ENCODE measurements at regions not wholly inside any gene's neighbourhood (a gene's known extent, or its start where the extent isn't known, plus 50 kb on each side); places are given as distances from the start of the nearest gene placed in this dataset.

- H2AFZ ChIP-seq (ENCODE audit: low read depth, low read length): no peak overlapping the region
- peaks cover 26% of the 10 kb centered on the region for H3K4me1 ChIP-seq (ENCODE audit: insufficient read depth, low read length)
- ATAC-seq (ENCODE audit: insufficient read depth, low read depth) (no peak), DNase-seq (no peak)
- no peak overlapping the region for H3K4me3 ChIP-seq (ENCODE audit: low read depth in 1 of 2, low read length in 2 of 2)
- no peaks in the 10 kb centered on the region for H3K9me3 ChIP-seq (ENCODE audit: insufficient read depth, low read length, severe bottlenecking)
- no peak overlapping the region for H3K27ac ChIP-seq (ENCODE audit: low read length)
- no peaks in the 10 kb centered on the region for H3K79me2 ChIP-seq (ENCODE audit: insufficient read depth, low read length)
- TF ChIP-seq EZH2 (IDR thresholded peaks at IDR 0.05; ENCODE audit: borderline replicate concordance, low read depth, low read length, severe bottlenecking): no peak
- no peak for TF ChIP-seq CTCF (IDR thresholded peaks at IDR 0.05; ENCODE audit: borderline replicate concordance, extremely low read depth, low read length, poor library complexity, severe bottlenecking)
- H3K36me3 ChIP-seq (ENCODE audit: insufficient read depth, low read length): no peaks in the 10 kb centered on the region
- H3K9ac ChIP-seq (ENCODE audit: low read depth, low read length): no peak overlapping the region
- H3K4me2 ChIP-seq (ENCODE audit: insufficient read depth, low read length): peak overlapping the region; percentile 59; the same call in 1 of the 2 replicates
- no peaks in the 10 kb centered on the region for H4K20me1 ChIP-seq (ENCODE audit: insufficient read depth, low read length)
- H3K27me3 ChIP-seq (ENCODE audit: insufficient read depth, low read length, poor library complexity): no peaks in the 10 kb centered on the region
Observed at GRCh38 chrX:40931921-40932320, 153.3 kb upstream of the USP9X start.

GRCh38 chrX:40933132-40933705 lies 152.0 kb upstream of the USP9X start:
- Histone ChIP-seq H3K27me3 (ENCODE audit: insufficient read depth, low read length, poor library complexity) (no peaks in the 10 kb centered on the region), H4K20me1 (ENCODE audit: insufficient read depth, low read length) (no peaks in the 10 kb centered on the region), H3K79me2 (ENCODE audit: insufficient read depth, low read length) (no peaks in the 10 kb centered on the region), H3K27ac (ENCODE audit: low read length) (peak overlapping the region; percentile 61), H3K36me3 (ENCODE audit: insufficient read depth, low read length) (no peaks in the 10 kb centered on the region), H3K4me2 (ENCODE audit: insufficient read depth, low read length) (peak overlapping the region; percentile 59), H3K4me1 (ENCODE audit: insufficient read depth, low read length) (peaks cover 26% of the 10 kb centered on the region), H2AFZ (ENCODE audit: low read depth, low read length) (peak overlapping the region; percentile 54), H3K9ac (ENCODE audit: low read depth, low read length) (peak overlapping the region; percentile 29), H3K4me3 (ENCODE audit: low read depth in 1 of 2, low read length in 2 of 2) (peak overlapping the region in 1 of 2 experiments; percentile 48; a peak in 3 of 4 replicates), H3K9me3 (ENCODE audit: insufficient read depth, low read length, severe bottlenecking) (no peaks in the 10 kb centered on the region)
- DNase-seq: peak; percentile 56
- ATAC-seq (ENCODE audit: insufficient read depth, low read depth): peak; percentile 72
- TF ChIP-seq CTCF (IDR thresholded peaks at IDR 0.05; ENCODE audit: borderline replicate concordance, extremely low read depth, low read length, poor library complexity, severe bottlenecking) (peak; percentile 10), EZH2 (IDR thresholded peaks at IDR 0.05; ENCODE audit: borderline replicate concordance, low read depth, low read length, severe bottlenecking) (no peak)

GRCh38 chrX:40933706-40934425 lies 151.4 kb upstream of the USP9X start:
- no peaks in the 10 kb centered on the region for H3K9me3 ChIP-seq (ENCODE audit: insufficient read depth, low read length, severe bottlenecking)
- no peaks in the 10 kb centered on the region for H3K36me3 ChIP-seq (ENCODE audit: insufficient read depth, low read length)
- H4K20me1 ChIP-seq (ENCODE audit: insufficient read depth, low read length): no peaks in the 10 kb centered on the region
- TF ChIP-seq EZH2 (IDR thresholded peaks at IDR 0.05; ENCODE audit: borderline replicate concordance, low read depth, low read length, severe bottlenecking) (no peak), CTCF (IDR thresholded peaks at IDR 0.05; ENCODE audit: borderline replicate concordance, extremely low read depth, low read length, poor library complexity, severe bottlenecking) (no peak)
- no peaks in the 10 kb centered on the region for H3K27me3 ChIP-seq (ENCODE audit: insufficient read depth, low read length, poor library complexity)
- peak overlapping the region; percentile 54 for H2AFZ ChIP-seq (ENCODE audit: low read depth, low read length)
- H3K4me1 ChIP-seq (ENCODE audit: insufficient read depth, low read length): peaks cover 26% of the 10 kb centered on the region
- peak overlapping the region in 1 of 2 experiments; percentile 48; a peak in 2 of 4 replicates for H3K4me3 ChIP-seq (ENCODE audit: low read depth in 1 of 2, low read length in 2 of 2)
- ATAC-seq (ENCODE audit: insufficient read depth, low read depth): peak; percentile 54; the same call in 2 of the 3 replicates
- DNase-seq: peak; percentile 6
- H3K27ac ChIP-seq (ENCODE audit: low read length): peak overlapping the region; percentile 61
- H3K79me2 ChIP-seq (ENCODE audit: insufficient read depth, low read length): no peaks in the 10 kb centered on the region
- peak overlapping the region; percentile 59 for H3K4me2 ChIP-seq (ENCODE audit: insufficient read depth, low read length)
- H3K9ac ChIP-seq (ENCODE audit: low read depth, low read length): peak overlapping the region; percentile 29
